Tibial nerve (tissue), 4 donors: ENCODE measurements at regions not wholly inside any gene's neighbourhood (a gene's known extent, or its start where the extent isn't known, plus 50 kb on each side); places are given as distances from the start of the nearest gene placed in this dataset.

Source experiments
- DNase-seq, 2 donors: peaks; one replicate each; pipeline ENCODE4 v3.0.0-alpha.2; 2019; ENCODE audit warnings: low spot score in 2 of 2
- H3K27ac ChIP-seq, 4 donors: fragments of 200-600 bp; sonication (generic) in 3 of 4; one replicate each; pipeline ENCODE4 v1.5.1; 2017 to 2019; ENCODE audit warnings: mild to moderate bottlenecking in 1 of 4
- H3K27me3 ChIP-seq, 2 donors: fragments of 200-600 bp; sonication (generic) in 1 of 2; one replicate each; pipeline versions ENCODE4 v1.5.1 to v1.6.0; 2017 to 2019
- H3K36me3 ChIP-seq, 3 donors: fragments of 200-600 bp; sonication (generic); one replicate each; pipeline ENCODE4 v1.5.1; 2018 to 2019
- H3K4me1 ChIP-seq, 4 donors: fragments of 200-600 bp; sonication (generic) in 3 of 4; one replicate each; pipeline ENCODE4 v1.5.1; 2017 to 2019
- H3K4me3 ChIP-seq, 4 donors: fragments of 200-600 bp; sonication (generic) in 3 of 4; one replicate each; pipeline ENCODE4 v1.5.1; 2017 to 2019; ENCODE audit warnings: mild to moderate bottlenecking in 1 of 4, moderate library complexity in 1 of 4
- H3K9me3 ChIP-seq, 4 donors: fragments of 200-600 bp; sonication (generic) in 3 of 4; one replicate each; pipeline ENCODE4 v1.5.1; 2017 to 2019
- EP300 ChIP-seq, 2 donors: sonication (generic); formaldehyde crosslinking; IDR thresholded peaks; one replicate each; pipeline ENCODE4 v1.6.1; 2017; ENCODE audit warnings: antibody characterized with exemption in 2 of 2, mild to moderate bottlenecking in 1 of 2
- POLR2A ChIP-seq, 2 donors: fragments of 450-650 bp; IDR thresholded peaks; one replicate each; pipeline ENCODE4 v1.6.1; 2017; ENCODE audit warnings: antibody characterized with exemption in 2 of 2, mild to moderate bottlenecking in 2 of 2, moderate library complexity in 2 of 2
- WGBS, 2 donors: methylation state at CpG; one replicate each; pipeline ENCODE4 v1.1.5; 2018; 5-methylcytosine and 5-hydroxymethylcytosine counted together
- TF ChIP-seq, protein P1 (sequence below), 5 experiments: fragments of 200-600 bp in 3 of 5; fragments of 450-650 bp in 2 of 5; sonication (generic) in 3 of 5; IDR thresholded peaks; one replicate each; pipeline ENCODE4 v1.5.1; 2016 to 2019; ENCODE audit warnings: antibody characterized with exemption in 5 of 5, mild to moderate bottlenecking in 3 of 5, moderate library complexity in 2 of 5

DNA sequence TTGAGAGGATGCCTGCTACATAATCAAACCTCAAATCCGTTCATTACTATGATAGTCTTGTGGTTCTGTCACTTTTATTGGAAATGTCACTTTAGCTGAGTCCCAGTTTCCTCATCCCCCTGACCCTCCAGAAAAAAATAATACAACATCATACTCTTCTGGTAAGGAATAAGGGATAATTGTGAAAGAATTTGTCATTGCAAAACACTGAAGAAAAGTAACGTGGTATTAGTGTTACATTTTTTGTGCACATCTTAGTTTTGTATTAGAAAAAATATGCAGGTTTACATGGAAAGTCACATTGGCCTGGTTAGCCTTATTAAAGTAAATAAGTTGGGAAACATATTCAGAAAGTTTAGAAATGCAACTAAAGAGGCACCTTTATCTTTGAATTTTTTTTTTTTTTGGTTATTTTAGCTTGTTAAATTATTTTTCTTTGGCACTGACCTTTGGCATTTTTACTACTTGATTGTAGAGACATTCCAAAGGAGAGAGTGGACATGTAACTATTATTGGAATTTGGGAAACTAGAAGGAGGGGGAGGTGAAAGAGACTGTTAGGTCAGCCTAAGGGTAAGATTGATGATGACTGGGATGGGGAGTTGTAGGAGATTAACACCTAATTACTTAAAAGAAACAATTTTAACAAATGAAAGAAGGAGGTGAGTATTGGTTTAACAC lies 462.2 kb upstream of the RARB start:
- 69% methylated on average over 2 of the region's 2 CpGs for WGBS, 2 donors
- H3K27me3 ChIP-seq: no peaks in the 10 kb centered on the region
- no peak for DNase-seq
- H3K9me3 ChIP-seq: no peaks in the 10 kb centered on the region
- TF ChIP-seq POLR2A (IDR thresholded peaks at IDR 0.05): no peak
- TF ChIP-seq, protein P1, sequence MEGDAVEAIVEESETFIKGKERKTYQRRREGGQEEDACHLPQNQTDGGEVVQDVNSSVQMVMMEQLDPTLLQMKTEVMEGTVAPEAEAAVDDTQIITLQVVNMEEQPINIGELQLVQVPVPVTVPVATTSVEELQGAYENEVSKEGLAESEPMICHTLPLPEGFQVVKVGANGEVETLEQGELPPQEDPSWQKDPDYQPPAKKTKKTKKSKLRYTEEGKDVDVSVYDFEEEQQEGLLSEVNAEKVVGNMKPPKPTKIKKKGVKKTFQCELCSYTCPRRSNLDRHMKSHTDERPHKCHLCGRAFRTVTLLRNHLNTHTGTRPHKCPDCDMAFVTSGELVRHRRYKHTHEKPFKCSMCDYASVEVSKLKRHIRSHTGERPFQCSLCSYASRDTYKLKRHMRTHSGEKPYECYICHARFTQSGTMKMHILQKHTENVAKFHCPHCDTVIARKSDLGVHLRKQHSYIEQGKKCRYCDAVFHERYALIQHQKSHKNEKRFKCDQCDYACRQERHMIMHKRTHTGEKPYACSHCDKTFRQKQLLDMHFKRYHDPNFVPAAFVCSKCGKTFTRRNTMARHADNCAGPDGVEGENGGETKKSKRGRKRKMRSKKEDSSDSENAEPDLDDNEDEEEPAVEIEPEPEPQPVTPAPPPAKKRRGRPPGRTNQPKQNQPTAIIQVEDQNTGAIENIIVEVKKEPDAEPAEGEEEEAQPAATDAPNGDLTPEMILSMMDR (IDR thresholded peaks at IDR 0.05): no peak
- TF ChIP-seq EP300 (IDR thresholded peaks at IDR 0.05): no peak
- H3K36me3 ChIP-seq: no peaks in the 10 kb centered on the region
- H3K4me3 ChIP-seq: no peak overlapping the region
- H3K27ac ChIP-seq: no peak overlapping the region
- no peaks in the 10 kb centered on the region for H3K4me1 ChIP-seq

DNA sequence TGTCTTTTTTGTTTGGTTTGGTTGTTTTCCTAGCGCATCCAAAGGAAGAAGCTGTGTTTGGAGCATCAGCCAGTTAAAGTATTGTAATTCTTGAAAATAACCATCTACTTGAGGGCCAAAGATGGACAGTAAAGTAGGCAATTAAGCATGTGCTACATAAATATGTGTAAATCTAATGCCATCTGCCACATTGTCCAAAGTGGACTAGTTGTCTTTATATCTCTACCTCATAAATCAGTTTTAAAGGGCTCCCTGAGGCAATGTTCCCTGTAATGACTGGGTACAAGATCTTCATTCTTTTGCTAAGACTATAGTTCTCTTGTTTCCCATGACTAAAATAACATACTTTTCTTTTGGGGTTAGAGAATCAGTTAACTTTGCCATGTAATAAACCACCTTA lies 460.0 kb upstream of the RARB start:
- WGBS, 2 donors: 76 to 81% methylated on average over 1 of the region's 1 CpG
- H3K27me3 ChIP-seq: no peaks in the 10 kb centered on the region
- no peak overlapping the region for H3K27ac ChIP-seq
- peaks cover 0 to 2% (median 0%) of the 10 kb centered on the region in 4 donors for H3K9me3 ChIP-seq
- no peak for DNase-seq
- TF ChIP-seq EP300 (IDR thresholded peaks at IDR 0.05) (no peak), POLR2A (IDR thresholded peaks at IDR 0.05) (no peak)
- TF ChIP-seq, protein P1 (IDR thresholded peaks at IDR 0.05): no peak
- no peaks in the 10 kb centered on the region for H3K4me1 ChIP-seq
- no peak overlapping the region for H3K4me3 ChIP-seq
- no peaks in the 10 kb centered on the region for H3K36me3 ChIP-seq

DNA sequence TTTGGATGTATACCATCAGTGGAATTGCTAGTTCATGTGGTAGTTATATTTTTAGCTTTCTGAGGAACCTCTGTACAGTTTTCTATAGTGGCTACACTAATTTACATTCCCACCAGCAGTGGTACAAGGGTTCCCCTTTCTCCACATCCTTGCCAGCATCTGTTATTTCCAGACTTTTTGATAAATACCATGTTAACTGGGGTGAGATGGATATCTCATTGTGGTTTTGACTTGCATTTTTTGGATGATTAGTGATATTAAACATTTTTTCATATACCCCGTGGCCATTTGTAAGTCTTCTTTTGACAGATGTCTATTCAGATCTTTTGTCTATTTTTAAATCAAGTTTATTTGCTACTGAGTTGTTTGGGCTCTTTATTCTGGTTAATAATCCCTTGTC lies 455.6 kb upstream of the RARB start:
- TF ChIP-seq EP300 (IDR thresholded peaks at IDR 0.05): no peak
- TF ChIP-seq, protein P1 (IDR thresholded peaks at IDR 0.05): no peak
- no peak for TF ChIP-seq POLR2A (IDR thresholded peaks at IDR 0.05)
- Histone ChIP-seq H3K27me3 (no peaks in the 10 kb centered on the region), H3K4me3 (no peak overlapping the region), H3K9me3 (peaks cover 0 to 10% (median 0%) of the 10 kb centered on the region in 4 donors), H3K4me1 (no peaks in the 10 kb centered on the region), H3K27ac (no peak overlapping the region), H3K36me3 (no peaks in the 10 kb centered on the region)
- 50 to 67% methylated on average over 1 of the region's 1 CpG for WGBS, 2 donors
- no peak for DNase-seq

DNA sequence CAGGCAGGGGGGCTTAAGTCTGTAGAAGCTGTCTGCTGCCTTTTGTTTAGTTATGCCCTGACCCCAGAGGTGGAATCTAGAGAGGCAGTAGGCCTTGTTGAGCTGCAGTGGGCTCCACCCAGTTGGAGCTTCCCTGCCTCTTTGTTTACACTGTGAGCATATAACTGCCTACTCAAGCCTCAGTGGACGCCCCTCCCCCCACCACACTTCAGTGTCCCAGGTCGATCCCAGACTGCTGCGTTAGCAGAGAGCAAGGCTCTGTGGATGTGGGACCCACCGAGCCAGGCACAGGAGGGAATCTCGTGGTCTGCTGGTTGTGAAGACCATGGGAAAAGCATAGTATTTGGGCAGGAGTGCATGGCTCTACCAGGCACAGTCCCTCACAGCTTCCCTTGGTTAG lies 446.8 kb upstream of the RARB start:
- 81 to 94% methylated on average over 5 of the region's 5 CpGs for WGBS, 2 donors
- Histone ChIP-seq H3K9me3 (peaks cover 0 to 5% (median 0%) of the 10 kb centered on the region in 4 donors), H3K4me3 (no peak overlapping the region), H3K4me1 (no peaks in the 10 kb centered on the region), H3K27me3 (no peaks in the 10 kb centered on the region), H3K36me3 (no peaks in the 10 kb centered on the region), H3K27ac (no peak overlapping the region)
- DNase-seq: no peak
- TF ChIP-seq EP300 (IDR thresholded peaks at IDR 0.05): no peak
- no peak for TF ChIP-seq POLR2A (IDR thresholded peaks at IDR 0.05)
- TF ChIP-seq, protein P1 (IDR thresholded peaks at IDR 0.05): no peak

DNA sequence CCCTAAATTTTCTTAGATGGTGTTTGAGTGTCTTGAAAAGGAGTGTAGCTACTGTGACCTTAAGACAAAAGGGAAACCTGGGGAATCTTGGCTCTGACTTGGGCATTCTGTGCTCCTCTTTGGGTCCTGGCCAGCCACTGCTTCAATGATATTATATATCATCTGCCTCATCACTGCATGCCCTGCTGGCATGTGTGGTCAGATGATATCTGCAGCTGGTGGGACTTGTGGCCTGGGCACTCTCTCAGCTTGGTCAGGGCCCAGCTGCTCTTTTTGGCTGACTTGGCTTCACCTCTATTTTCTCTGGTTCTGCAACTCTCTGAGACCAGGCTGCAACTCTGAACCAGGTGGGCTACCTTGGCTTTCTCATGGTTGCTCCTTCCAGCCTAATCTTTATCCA lies 446.1 kb upstream of the RARB start:
- no peaks in the 10 kb centered on the region for H3K4me1 ChIP-seq
- no peak overlapping the region for H3K27ac ChIP-seq
- H3K9me3 ChIP-seq: peaks cover 0 to 2% (median 0%) of the 10 kb centered on the region in 4 donors
- H3K36me3 ChIP-seq: no peaks in the 10 kb centered on the region
- no peaks in the 10 kb centered on the region for H3K27me3 ChIP-seq
- no peak for DNase-seq
- TF ChIP-seq, protein P1 (IDR thresholded peaks at IDR 0.05): no peak
- TF ChIP-seq POLR2A (IDR thresholded peaks at IDR 0.05): no peak
- no peak for TF ChIP-seq EP300 (IDR thresholded peaks at IDR 0.05)
- no peak overlapping the region for H3K4me3 ChIP-seq
